Cardiac fibroblast (primary cell): ENCODE measurements at regions not wholly inside any gene's neighbourhood (a gene's known extent, or its start where the extent isn't known, plus 50 kb on each side); places are given as distances from the start of the nearest gene placed in this dataset.

Experiments used
- DNase-seq, 2 donors: peaks; one replicate each; pipeline versions ENCODE4 v3.0.0 to v3.0.0-alpha.2; 2010; ENCODE audit warnings: low read depth in 2 of 2
- H3K4me3 ChIP-seq, 2 donors: replicated peaks in 1 of 2; 1 replicate in 1 of 2; 2 replicates in 1 of 2; pipeline ENCODE4 v1.5.1; 2011; ENCODE audit warnings: low read depth in 2 of 2, low read length in 2 of 2, mild to moderate bottlenecking in 2 of 2, moderate library complexity in 1 of 2
- CTCF ChIP-seq: IDR thresholded peaks from one replicate; pipeline ENCODE4 v1.5.1; 2011; ENCODE audit warnings: low read depth, mild to moderate bottlenecking, low read length, inconsistent platforms

GRCh38 chr14:34180869-34181268 lies 230.0 kb upstream of the EGLN3 start:
- TF ChIP-seq CTCF = no peak
- no peak for DNase-seq
- H3K4me3 ChIP-seq = no peak overlapping the region

- TF ChIP-seq CTCF = no peak
- H3K4me3 ChIP-seq = no peak overlapping the region
- DNase-seq = no peak
These were observed 229.6 kb upstream of the EGLN3 start for GRCh38 chr14:34180434-34180833.

GRCh38 chr14:34179727-34180126 lies 228.9 kb upstream of the EGLN3 start:
- no peak overlapping the region for H3K4me3 ChIP-seq
- no peak for DNase-seq
- TF ChIP-seq CTCF = no peak

GRCh38 chr14:34177466-34177865 lies 226.6 kb upstream of the EGLN3 start:
- TF ChIP-seq CTCF = no peak
- DNase-seq = no peak
- no peak overlapping the region for H3K4me3 ChIP-seq

- no peak overlapping the region for H3K4me3 ChIP-seq
- DNase-seq = no peak
- no peak for TF ChIP-seq CTCF
These were observed 224.7 kb upstream of the EGLN3 start for GRCh38 chr14:34175574-34175973.

- DNase-seq = no peak
- no peak for TF ChIP-seq CTCF
- H3K4me3 ChIP-seq = no peak overlapping the region
These were observed 224.1 kb upstream of the EGLN3 start for GRCh38 chr14:34174973-34175372.

GRCh38 chr14:34173916-34174315 lies 223.0 kb upstream of the EGLN3 start:
- DNase-seq = no peak
- TF ChIP-seq CTCF = no peak
- H3K4me3 ChIP-seq = no peak overlapping the region
